GM23338 (cell line): ENCODE measurements at regions not wholly inside any gene's neighbourhood (a gene's known extent, or its start where the extent isn't known, plus 50 kb on each side); places are given as distances from the start of the nearest gene placed in this dataset.

Experiments used
- ATAC-seq: fragments of 200-7000 bp; cut with Tn5 transposase; 3 replicates; pipeline ENCODE4 v1.9.1; 2020
- DNase-seq: peaks from one replicate; pipeline ENCODE4 v3.0.0-alpha.2; 2015; ENCODE audit warnings: low spot score
- H2AFZ ChIP-seq: fragments of 200-600 bp; sonication (generic); 2 replicates; pipeline ENCODE4 v1.8.0; 2016; ENCODE audit warnings: antibody characterized with exemption, mild to moderate bottlenecking, moderate library complexity
- H3F3A ChIP-seq: fragments of 200-600 bp; sonication (generic); replicated peaks from 2 replicates; pipeline ENCODE4 v1.8.0; 2017; ENCODE audit warnings: antibody characterized with exemption, mixed run types, low read depth
- H3K27ac ChIP-seq: fragments of 200-600 bp; sonication (generic); 2 replicates; pipeline ENCODE4 v1.6.1; 2016; ENCODE audit warnings: low read depth
- H3K27me3 ChIP-seq: fragments of 200-600 bp; sonication (generic); 2 replicates; pipeline ENCODE4 v1.8.0; 2016; ENCODE audit warnings: mild to moderate bottlenecking, mixed run types, moderate library complexity; ENCODE audit not compliant: insufficient read depth
- H3K36me3 ChIP-seq: fragments of 200-600 bp; sonication (generic); 2 replicates; pipeline ENCODE4 v1.8.0; 2016; ENCODE audit warnings: mild to moderate bottlenecking; ENCODE audit not compliant: insufficient read depth
- H3K4me1 ChIP-seq: fragments of 200-600 bp; sonication (generic); 2 replicates; pipeline ENCODE4 v1.8.0; 2016; ENCODE audit warnings: mild to moderate bottlenecking, moderate library complexity; ENCODE audit not compliant: insufficient read depth
- H3K4me2 ChIP-seq: fragments of 200-600 bp; sonication (generic); 2 replicates; pipeline ENCODE4 v1.7.1; 2017; ENCODE audit warnings: mixed run types
- H3K4me3 ChIP-seq: fragments of 200-600 bp; sonication (generic); 2 replicates; pipeline ENCODE4 v1.6.1; 2016; ENCODE audit warnings: mixed run types
- H3K79me2 ChIP-seq: fragments of 200-600 bp; sonication (generic); replicated peaks from 2 replicates; pipeline ENCODE4 v1.8.0; 2017; ENCODE audit warnings: mild to moderate bottlenecking; ENCODE audit not compliant: insufficient read depth
- H3K9me2 ChIP-seq: fragments of 200-600 bp; sonication (generic); 2 replicates; pipeline ENCODE4 v1.8.0; 2017; ENCODE audit not compliant: insufficient read depth
- H4K20me1 ChIP-seq: fragments of 200-600 bp; sonication (generic); replicated peaks from 2 replicates; pipeline ENCODE4 v1.8.0; 2017; ENCODE audit warnings: mild to moderate bottlenecking; ENCODE audit not compliant: insufficient read depth
- H3K27ac Mint-ChIP-seq: 2 replicates; pipeline ENCODE4 v1.8.0; 2020; ENCODE audit warnings: inconsistent platforms, mild to moderate bottlenecking, moderate library complexity, mixed read lengths
- H3K27me3 Mint-ChIP-seq: 3 replicates; pipeline ENCODE4 v1.8.0; 2022; ENCODE audit warnings: low read depth, mild to moderate bottlenecking, moderate library complexity, mixed read lengths, inconsistent platforms; ENCODE audit not compliant: insufficient read depth, poor library complexity
- H3K36me3 Mint-ChIP-seq: 3 replicates; pipeline ENCODE4 v1.8.0; 2021; ENCODE audit warnings: low read depth, mild to moderate bottlenecking, inconsistent platforms, moderate library complexity, mixed read lengths
- H3K4me1 Mint-ChIP-seq: 3 replicates; pipeline ENCODE4 v1.8.0; 2020; ENCODE audit warnings: mild to moderate bottlenecking, inconsistent platforms, mixed read lengths
- H3K4me3 Mint-ChIP-seq: 3 replicates; pipeline ENCODE4 v1.8.0; 2021; ENCODE audit warnings: moderate library complexity, mild to moderate bottlenecking, inconsistent platforms, mixed read lengths
- H3K9me3 Mint-ChIP-seq: 3 replicates; pipeline ENCODE4 v1.8.0; 2020; ENCODE audit warnings: moderate library complexity, mild to moderate bottlenecking, inconsistent platforms, mixed read lengths
- CREB1 ChIP-seq: fragments of 250-450 bp; sonication (Bioruptor Pico); IDR thresholded peaks from 2 replicates; pipeline ENCODE4 v1.5.0; 2020; ENCODE audit warnings: low read depth, mild to moderate bottlenecking, moderate library complexity
- CTCF ChIP-seq, 2 experiments: fragments of 200-600 bp in 1 of 2; sonication (generic) in 1 of 2; conservative IDR thresholded peaks; 2 replicates each; pipeline versions ENCODE4 v1.5.1 to v1.6.1; 2016 to 2017; ENCODE audit warnings: antibody characterized with exemption in 2 of 2, low read depth in 2 of 2, mild to moderate bottlenecking in 2 of 2, moderate library complexity in 1 of 2
- EZH2 ChIP-seq: fragments of 200-600 bp; sonication (generic); IDR thresholded peaks from one replicate; pipeline ENCODE4 v1.8.0; 2017; ENCODE audit warnings: antibody characterized with exemption, mild to moderate bottlenecking, low read depth; ENCODE audit not compliant: unreplicated experiment
- EZH2phosphoT487 ChIP-seq: fragments of 200-600 bp; sonication (generic); IDR thresholded peaks from one replicate; pipeline ENCODE4 v1.8.1; 2018; ENCODE audit warnings: antibody characterized with exemption; ENCODE audit not compliant: unreplicated experiment
- JUNB ChIP-seq: IDR thresholded peaks from one replicate; pipeline ENCODE4 v1.6.1; 2016; ENCODE audit warnings: antibody characterized with exemption; ENCODE audit not compliant: unreplicated experiment
- NANOG ChIP-seq: IDR thresholded peaks from 2 replicates; pipeline ENCODE4 v1.6.1; 2016; ENCODE audit warnings: antibody characterized with exemption, borderline replicate concordance
- POLR2AphosphoS5 ChIP-seq: IDR thresholded peaks from 2 replicates; pipeline ENCODE4 v1.6.1; 2016; ENCODE audit warnings: antibody characterized with exemption, low read depth
- REST ChIP-seq: IDR thresholded peaks from one replicate; pipeline ENCODE4 v1.6.1; 2018; ENCODE audit warnings: antibody characterized with exemption; ENCODE audit not compliant: unreplicated experiment
- STAT1 ChIP-seq: IDR thresholded peaks from one replicate; pipeline ENCODE4 v1.6.1; 2016; ENCODE audit warnings: antibody characterized with exemption; ENCODE audit not compliant: unreplicated experiment
- ZNF114 ChIP-seq: fragments of 250-450 bp; sonication (Bioruptor Pico); IDR thresholded peaks from 2 replicates; pipeline ENCODE4 v1.5.0; 2020; ENCODE audit warnings: mild to moderate bottlenecking, moderate library complexity
- ZNF331 ChIP-seq: fragments of 250-450 bp; sonication (Bioruptor Pico); IDR thresholded peaks from 2 replicates; pipeline ENCODE4 v1.5.0; 2020; ENCODE audit warnings: low read depth, mild to moderate bottlenecking, moderate library complexity
- TF ChIP-seq, protein P1 (sequence below): fragments of 250-450 bp; sonication (Bioruptor Pico); IDR thresholded peaks from 2 replicates; pipeline ENCODE4 v1.5.0; 2020; ENCODE audit warnings: mild to moderate bottlenecking, moderate library complexity
- TF ChIP-seq, protein P2 (sequence below): IDR thresholded peaks from 2 replicates; pipeline ENCODE4 v1.6.1; 2016; ENCODE audit warnings: antibody characterized with exemption

GRCh38 chr1:55697997-55698535, 482.9 kb upstream of the USP24 start:
- H3K9me3 Mint-ChIP-seq, result no peaks in the 10 kb centered on the region
- Histone ChIP-seq H3K36me3 (no peaks in the 10 kb centered on the region), H3K4me1 (no peaks in the 10 kb centered on the region), H2AFZ (no peak overlapping the region), H3K27ac (no peak overlapping the region), H3K4me3 (no peak overlapping the region), H3K4me2 (no peak overlapping the region), H3K9me2 (peaks cover 12% of the 10 kb centered on the region; the same call in 1 of the 2 replicates), H4K20me1 (no peaks in the 10 kb centered on the region), H3K79me2 (no peaks in the 10 kb centered on the region), H3F3A (no peaks in the 10 kb centered on the region), H3K27me3 (no peaks in the 10 kb centered on the region)
- ATAC-seq (no peak), DNase-seq (no peak)
- no peaks in the 10 kb centered on the region for H3K36me3 Mint-ChIP-seq
- H3K4me3 Mint-ChIP-seq, result no peak overlapping the region
- H3K27ac Mint-ChIP-seq, result no peak overlapping the region
- no peaks in the 10 kb centered on the region for H3K27me3 Mint-ChIP-seq
- TF ChIP-seq POLR2AphosphoS5, result no peak
- no peak for TF ChIP-seq EZH2
- TF ChIP-seq JUNB, result no peak
- TF ChIP-seq, protein P1, sequence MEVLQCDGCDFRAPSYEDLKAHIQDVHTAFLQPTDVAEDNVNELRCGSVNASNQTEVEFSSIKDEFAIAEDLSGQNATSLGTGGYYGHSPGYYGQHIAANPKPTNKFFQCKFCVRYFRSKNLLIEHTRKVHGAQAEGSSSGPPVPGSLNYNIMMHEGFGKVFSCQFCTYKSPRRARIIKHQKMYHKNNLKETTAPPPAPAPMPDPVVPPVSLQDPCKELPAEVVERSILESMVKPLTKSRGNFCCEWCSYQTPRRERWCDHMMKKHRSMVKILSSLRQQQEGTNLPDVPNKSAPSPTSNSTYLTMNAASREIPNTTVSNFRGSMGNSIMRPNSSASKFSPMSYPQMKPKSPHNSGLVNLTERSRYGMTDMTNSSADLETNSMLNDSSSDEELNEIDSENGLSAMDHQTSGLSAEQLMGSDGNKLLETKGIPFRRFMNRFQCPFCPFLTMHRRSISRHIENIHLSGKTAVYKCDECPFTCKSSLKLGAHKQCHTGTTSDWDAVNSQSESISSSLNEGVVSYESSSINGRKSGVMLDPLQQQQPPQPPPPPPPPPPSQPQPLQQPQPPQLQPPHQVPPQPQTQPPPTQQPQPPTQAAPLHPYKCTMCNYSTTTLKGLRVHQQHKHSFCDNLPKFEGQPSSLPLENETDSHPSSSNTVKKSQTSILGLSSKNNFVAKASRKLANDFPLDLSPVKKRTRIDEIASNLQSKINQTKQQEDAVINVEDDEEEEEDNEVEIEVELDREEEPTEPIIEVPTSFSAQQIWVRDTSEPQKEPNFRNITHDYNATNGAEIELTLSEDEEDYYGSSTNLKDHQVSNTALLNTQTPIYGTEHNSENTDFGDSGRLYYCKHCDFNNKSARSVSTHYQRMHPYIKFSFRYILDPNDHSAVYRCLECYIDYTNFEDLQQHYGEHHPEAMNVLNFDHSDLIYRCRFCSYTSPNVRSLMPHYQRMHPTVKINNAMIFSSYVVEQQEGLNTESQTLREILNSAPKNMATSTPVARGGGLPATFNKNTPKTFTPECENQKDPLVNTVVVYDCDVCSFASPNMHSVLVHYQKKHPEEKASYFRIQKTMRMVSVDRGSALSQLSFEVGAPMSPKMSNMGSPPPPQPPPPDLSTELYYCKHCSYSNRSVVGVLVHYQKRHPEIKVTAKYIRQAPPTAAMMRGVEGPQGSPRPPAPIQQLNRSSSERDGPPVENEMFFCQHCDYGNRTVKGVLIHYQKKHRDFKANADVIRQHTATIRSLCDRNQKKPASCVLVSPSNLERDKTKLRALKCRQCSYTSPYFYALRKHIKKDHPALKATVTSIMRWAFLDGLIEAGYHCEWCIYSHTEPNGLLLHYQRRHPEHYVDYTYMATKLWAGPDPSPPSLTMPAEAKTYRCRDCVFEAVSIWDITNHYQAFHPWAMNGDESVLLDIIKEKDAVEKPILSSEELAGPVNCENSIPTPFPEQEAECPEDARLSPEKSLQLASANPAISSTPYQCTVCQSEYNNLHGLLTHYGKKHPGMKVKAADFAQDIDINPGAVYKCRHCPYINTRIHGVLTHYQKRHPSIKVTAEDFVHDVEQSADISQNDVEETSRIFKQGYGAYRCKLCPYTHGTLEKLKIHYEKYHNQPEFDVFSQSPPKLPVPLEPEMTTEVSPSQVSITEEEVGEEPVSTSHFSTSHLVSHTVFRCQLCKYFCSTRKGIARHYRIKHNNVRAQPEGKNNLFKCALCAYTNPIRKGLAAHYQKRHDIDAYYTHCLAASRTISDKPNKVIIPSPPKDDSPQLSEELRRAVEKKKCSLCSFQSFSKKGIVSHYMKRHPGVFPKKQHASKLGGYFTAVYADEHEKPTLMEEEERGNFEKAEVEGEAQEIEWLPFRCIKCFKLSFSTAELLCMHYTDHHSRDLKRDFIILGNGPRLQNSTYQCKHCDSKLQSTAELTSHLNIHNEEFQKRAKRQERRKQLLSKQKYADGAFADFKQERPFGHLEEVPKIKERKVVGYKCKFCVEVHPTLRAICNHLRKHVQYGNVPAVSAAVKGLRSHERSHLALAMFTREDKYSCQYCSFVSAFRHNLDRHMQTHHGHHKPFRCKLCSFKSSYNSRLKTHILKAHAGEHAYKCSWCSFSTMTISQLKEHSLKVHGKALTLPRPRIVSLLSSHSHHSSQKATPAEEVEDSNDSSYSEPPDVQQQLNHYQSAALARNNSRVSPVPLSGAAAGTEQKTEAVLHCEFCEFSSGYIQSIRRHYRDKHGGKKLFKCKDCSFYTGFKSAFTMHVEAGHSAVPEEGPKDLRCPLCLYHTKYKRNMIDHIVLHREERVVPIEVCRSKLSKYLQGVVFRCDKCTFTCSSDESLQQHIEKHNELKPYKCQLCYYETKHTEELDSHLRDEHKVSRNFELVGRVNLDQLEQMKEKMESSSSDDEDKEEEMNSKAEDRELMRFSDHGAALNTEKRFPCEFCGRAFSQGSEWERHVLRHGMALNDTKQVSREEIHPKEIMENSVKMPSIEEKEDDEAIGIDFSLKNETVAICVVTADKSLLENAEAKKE (CRISPR knock-in tag), result no peak
- TF ChIP-seq CREB1 (CRISPR knock-in tag), result no peak
- TF ChIP-seq CTCF (conservative IDR thresholded peaks at IDR 0.05; ENCODE audit: low read depth in 2 of 2), result no peak
- no peak for TF ChIP-seq NANOG
- TF ChIP-seq ZNF331 (CRISPR knock-in tag), result no peak
- no peak for TF ChIP-seq REST
- TF ChIP-seq, protein P2, sequence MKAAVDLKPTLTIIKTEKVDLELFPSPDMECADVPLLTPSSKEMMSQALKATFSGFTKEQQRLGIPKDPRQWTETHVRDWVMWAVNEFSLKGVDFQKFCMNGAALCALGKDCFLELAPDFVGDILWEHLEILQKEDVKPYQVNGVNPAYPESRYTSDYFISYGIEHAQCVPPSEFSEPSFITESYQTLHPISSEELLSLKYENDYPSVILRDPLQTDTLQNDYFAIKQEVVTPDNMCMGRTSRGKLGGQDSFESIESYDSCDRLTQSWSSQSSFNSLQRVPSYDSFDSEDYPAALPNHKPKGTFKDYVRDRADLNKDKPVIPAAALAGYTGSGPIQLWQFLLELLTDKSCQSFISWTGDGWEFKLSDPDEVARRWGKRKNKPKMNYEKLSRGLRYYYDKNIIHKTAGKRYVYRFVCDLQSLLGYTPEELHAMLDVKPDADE, result no peak
- no peak for TF ChIP-seq STAT1
- no peak for TF ChIP-seq EZH2phosphoT487
- no peak for TF ChIP-seq ZNF114 (CRISPR knock-in tag)
- H3K4me1 Mint-ChIP-seq, result no peaks in the 10 kb centered on the region; the same call in 2 of the 3 replicates
